ENCODE measurements at regions not wholly inside any gene's neighbourhood (a gene's known extent, or its start where the extent isn't known, plus 50 kb on each side); places are given as distances from the start of the nearest gene placed in this dataset.

DNA sequence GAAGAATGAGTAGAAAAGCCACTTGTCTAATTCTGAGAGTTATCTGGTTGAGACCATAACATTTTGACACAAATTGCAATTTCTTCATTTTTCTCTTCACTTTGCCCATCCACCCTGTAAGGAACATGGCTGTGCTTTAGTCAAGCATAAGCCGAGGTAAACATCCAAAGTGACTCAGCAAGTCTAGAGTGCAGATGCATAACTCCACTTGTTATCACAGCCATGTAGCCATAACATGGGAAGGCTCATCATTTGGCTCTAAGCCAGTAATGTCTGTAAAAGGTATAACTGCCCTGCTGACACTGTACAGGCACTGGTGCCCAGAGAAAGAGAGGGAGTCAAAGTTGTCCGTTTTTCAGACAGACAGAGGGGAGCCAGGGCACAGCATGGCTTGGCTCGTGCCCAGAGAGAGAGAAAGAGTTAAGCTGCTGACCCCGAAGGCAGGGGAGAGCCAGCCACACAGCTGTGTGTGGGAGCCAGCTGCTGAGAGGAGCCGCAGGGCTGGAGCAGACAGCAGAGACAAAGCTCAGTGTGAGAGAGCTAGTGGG is 76.9 kb upstream of the EXOC1L start:
- TF ChIP-seq, protein P1, sequence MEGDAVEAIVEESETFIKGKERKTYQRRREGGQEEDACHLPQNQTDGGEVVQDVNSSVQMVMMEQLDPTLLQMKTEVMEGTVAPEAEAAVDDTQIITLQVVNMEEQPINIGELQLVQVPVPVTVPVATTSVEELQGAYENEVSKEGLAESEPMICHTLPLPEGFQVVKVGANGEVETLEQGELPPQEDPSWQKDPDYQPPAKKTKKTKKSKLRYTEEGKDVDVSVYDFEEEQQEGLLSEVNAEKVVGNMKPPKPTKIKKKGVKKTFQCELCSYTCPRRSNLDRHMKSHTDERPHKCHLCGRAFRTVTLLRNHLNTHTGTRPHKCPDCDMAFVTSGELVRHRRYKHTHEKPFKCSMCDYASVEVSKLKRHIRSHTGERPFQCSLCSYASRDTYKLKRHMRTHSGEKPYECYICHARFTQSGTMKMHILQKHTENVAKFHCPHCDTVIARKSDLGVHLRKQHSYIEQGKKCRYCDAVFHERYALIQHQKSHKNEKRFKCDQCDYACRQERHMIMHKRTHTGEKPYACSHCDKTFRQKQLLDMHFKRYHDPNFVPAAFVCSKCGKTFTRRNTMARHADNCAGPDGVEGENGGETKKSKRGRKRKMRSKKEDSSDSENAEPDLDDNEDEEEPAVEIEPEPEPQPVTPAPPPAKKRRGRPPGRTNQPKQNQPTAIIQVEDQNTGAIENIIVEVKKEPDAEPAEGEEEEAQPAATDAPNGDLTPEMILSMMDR (IDR thresholded peaks at IDR 0.05; ENCODE audit: low read depth, low read length), result no peak

DNA sequence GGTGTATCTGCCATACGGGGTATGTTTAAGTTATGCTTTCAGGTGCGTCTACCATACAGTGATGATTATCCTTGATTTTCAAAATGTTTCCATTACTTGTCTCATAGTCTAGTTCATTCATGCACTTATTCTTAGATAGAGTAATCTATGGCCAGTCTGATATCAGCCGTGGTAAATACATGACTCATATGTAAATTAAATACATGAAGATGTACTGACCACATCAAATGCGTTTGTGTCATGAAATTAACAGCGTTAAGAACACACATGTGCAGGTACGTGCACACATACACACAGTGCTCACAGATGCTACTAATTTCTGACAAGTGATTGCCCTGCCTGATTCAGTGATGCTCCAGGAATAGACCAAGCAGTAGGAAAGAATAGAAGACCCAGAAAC is 75.2 kb upstream of the EXOC1L start:
- TF ChIP-seq, protein P1 (IDR thresholded peaks at IDR 0.05; ENCODE audit: low read depth, low read length), result no peak
- DNase-seq (ENCODE audit: extremely low read depth, low read depth), result no peak

More for the DNA sequence above, 76.9 kb upstream of the EXOC1L start:
- DNase-seq (ENCODE audit: extremely low read depth, low read depth), result no peak

DNA sequence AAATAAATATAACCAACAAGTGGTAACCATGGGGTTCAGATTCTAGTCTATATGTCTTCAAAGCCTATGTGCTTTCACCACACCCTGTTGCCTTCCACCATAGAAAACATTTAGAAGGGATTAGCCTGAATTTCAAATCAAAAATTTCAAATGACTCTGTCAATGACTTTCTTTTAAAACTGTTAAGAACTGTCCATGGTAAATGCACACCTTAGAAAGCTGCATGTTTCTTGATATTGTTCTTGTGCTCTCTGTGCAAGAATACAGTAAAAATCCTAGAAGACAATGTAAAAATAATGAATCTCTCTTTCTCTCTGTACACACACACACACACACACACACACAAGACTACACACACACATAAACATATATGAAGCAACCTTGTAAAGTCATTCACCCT is 74.6 kb upstream of the EXOC1L start:
- TF ChIP-seq, protein P1 (IDR thresholded peaks at IDR 0.05; ENCODE audit: low read depth, low read length), result no peak

DNA sequence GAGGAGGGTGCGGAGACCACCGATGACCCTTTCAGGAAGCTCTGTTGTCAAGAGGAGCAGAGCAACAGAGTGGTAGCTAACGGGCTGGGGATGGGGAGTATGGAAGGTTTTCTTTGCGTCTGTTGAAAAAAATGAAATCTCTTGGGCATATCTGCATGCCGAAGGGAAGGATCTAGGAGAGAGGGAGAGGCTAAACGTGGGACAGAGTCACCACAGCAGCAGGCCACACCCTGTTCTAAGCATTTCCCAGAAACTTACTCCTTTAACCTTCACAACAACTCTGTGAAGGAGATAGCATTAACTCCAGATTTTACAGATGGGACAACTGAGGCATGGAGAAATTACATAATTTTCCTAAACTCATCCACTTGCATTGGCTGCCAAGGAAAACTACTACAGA is 71.8 kb upstream of the EXOC1L start:
- TF ChIP-seq, protein P1 (IDR thresholded peaks at IDR 0.05; ENCODE audit: low read depth, low read length), result no peak
- DNase-seq (ENCODE audit: extremely low read depth, low read depth), result no peak

More for the DNA sequence above, 74.6 kb upstream of the EXOC1L start:
- DNase-seq (ENCODE audit: extremely low read depth, low read depth), result no peak

DNA sequence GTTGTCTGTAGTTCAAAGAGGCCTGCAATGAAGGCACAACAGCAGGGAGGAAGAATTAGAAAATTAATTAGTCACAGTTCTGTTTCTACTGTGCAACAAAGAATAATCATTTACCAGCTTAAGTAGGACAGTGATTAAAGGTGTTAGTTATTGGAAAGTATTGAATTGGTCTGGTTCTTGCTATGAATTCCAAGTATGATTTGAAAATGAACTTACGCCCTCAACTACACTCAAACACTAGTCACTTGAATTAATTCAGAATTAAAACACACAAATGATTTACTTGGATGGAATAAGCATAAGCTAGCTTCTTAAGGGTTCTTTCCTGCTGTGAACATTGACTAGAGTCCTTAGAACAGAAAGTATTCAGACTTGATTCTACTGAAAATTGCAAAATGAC is 69.9 kb upstream of the EXOC1L start:
- TF ChIP-seq, protein P1 (IDR thresholded peaks at IDR 0.05; ENCODE audit: low read depth, low read length), result no peak
- DNase-seq (ENCODE audit: extremely low read depth, low read depth), result no peak

DNA sequence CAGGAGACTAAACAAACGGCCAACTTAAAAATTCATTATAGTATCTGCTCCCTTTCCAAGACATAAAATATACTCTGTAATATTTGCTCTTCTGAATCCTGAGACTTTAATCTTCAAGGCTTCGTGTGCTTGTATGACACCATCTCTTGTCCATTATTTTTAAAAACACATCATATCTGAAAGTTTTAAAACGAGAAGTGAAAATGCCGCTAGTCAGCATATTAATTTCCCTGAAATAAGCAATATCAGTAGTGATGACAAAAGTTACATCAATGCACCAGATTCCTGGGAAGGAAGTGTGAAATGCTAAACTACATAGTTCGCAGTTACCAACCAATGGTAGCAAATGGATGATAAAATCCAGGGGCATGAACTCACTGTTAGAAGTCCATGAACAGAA is 66.8 kb upstream of the EXOC1L start:
- TF ChIP-seq, protein P1 (IDR thresholded peaks at IDR 0.05; ENCODE audit: low read depth, low read length), result no peak
- no peak for DNase-seq (ENCODE audit: extremely low read depth, low read depth)

DNA sequence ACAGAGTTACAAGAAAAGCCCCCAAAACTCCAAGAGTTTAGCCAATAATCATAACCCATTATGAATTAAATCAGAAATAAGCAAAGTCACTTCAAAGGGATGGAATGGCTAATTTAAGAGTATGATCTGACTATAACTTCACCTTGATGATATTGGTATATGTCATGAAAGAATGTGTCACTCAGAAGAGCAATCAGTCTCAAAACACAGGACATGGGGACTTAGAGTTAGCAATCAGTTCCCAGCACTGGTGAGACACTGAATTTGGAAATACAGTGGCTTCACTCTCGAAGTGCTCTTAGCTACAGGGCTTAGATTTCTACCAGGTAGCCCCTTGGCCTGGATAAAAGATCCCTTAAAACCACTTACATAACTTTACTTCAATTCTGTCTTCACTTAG is 65.7 kb upstream of the EXOC1L start:
- TF ChIP-seq, protein P1 (IDR thresholded peaks at IDR 0.05; ENCODE audit: low read depth, low read length), result no peak
- no peak for DNase-seq (ENCODE audit: extremely low read depth, low read depth)
